GM18873 (cell line): ENCODE measurements at regions not wholly inside any gene's neighbourhood (a gene's known extent, or its start where the extent isn't known, plus 50 kb on each side); places are given as distances from the start of the nearest gene placed in this dataset.
A peak's percentile ranks its signal among the peaks of the same experiment; 100 is the strongest.
"Not testable (repeated sequence)": the region's sequence is repeated elsewhere in the genome, so short reads cannot be mapped to it uniquely, and the experiment has no call there.

Experiments used
- ATAC-seq: cut with Tn5 transposase; IDR thresholded peaks from one replicate; pipeline ENCODE4 v1.9.1; 2021; ENCODE audit warnings: mild to moderate bottlenecking, moderate library complexity, moderate number of reproducible peaks; ENCODE audit not compliant: unreplicated experiment, low FRiP score

GRCh38 chr2:14952400-14952963 is 320.0 kb downstream of the LRATD1 start:
- ATAC-seq, result no peak

DNA sequence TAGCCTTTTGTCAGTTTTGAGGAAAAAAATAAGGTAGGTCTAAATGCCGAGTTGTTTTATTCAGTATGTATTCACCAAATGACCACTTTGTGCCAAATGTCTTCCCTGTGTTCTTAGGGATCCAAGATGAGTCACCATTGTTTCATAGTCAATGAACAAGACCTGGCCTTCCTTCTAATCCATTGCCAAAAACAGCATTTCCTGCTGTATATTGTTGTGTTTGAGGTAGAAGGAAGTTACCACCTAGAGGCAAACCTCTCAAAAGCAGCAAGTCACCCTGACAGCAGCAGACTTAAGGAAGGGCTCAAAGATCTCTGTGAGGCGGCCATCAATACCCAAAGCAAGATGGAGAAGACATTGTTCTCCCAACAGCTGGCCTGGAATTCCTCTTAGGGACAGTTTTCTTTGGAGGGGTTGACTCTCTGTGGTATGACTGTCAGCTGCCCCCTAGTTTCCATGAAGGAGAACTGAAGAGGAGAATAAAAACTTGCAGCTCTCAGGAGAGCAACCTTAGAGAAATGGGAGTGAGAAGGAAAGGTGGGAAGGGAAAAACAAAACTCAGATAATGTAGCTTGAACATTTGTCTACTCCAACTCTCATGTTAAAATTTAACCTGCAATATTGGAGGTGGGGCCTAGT is 328.3 kb downstream of the LRATD1 start:
- no peak for ATAC-seq

DNA sequence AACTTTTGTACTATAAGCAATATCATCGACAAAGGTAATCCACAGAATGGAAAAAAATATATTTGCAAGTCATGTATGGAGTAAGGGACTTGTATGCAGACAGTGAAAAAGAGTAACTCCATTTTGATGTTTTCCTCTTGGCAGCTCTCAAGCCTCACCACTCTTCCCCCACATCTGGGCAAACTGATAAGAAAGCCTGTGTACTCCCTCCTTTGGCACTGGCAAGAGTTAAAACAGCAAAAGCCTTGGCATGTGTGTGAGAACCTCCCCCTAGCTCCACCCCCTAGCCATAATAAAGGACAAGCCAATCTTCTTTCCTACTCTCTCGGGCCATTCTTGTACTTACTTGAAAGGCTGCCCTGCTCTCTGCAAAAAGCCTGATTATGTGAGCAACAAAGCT is 335.2 kb downstream of the LRATD1 start:
- ATAC-seq, result no peak

DNA sequence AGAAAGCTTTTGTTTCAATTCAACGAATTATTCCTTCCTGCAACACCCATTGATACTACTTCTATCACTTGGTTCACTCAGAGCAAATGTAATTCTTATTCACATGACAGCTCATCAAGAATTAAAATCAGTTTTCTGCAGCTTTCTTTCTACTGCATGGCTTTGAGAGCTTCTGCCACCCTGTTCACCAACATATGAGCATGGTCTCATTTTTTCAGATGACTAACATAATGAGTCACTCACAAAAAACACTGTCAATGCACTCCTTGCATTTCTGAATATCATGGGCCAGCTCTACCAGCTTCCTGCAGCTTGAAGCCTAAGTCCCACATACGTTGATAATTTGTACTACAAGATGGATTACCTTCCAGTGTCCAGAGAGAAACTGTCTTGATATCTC is 342.9 kb downstream of the LRATD1 start:
- ATAC-seq, result no peak

- ATAC-seq, result no peak
Measured at GRCh38 chr2:14977021-14977420, 344.5 kb downstream of the LRATD1 start.

DNA sequence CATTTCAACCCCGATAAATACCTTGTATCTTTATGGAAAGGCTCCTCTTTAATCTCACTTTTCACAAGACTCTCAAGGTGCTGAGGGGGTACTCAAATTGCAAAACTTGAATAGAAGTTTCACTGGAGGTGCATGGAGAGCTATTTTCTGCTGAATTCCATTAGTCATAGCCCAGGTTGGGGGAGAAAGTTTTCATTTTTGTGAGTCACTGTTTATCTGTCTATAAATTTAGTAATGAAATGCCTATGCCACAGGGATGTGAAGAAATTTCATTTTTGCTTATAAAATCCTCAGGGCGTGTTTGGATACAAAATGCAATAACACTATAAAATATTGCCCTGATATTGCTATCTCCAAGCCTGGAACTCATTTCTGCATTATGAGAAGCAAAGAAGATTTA is 346.3 kb downstream of the LRATD1 start:
- no peak for ATAC-seq

DNA sequence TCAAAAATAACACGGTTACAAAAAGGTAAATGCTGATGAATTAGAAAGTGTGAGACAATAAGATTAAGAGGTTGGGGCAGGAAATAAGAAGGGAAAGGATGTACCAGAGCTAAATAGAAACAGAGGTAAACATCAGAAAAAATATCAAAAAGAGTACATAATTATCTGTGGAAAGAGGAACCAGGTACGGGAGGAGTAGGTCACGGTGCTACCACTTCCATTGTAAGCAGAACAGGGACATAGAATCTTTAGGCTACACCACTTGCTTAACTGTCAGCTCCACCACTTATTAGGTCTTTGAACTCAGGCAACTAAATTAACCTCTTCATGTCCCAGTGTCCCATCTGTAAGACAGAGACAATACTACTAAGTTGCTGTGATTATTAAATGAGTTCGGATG is 350.3 kb downstream of the LRATD1 start:
- no peak for ATAC-seq

GRCh38 chr2:14988600-14988999 is 356.1 kb downstream of the LRATD1 start:
- no peak for ATAC-seq

- ATAC-seq, result no peak
Measured at GRCh38 chr2:14991723-14992122, 359.2 kb downstream of the LRATD1 start.

DNA sequence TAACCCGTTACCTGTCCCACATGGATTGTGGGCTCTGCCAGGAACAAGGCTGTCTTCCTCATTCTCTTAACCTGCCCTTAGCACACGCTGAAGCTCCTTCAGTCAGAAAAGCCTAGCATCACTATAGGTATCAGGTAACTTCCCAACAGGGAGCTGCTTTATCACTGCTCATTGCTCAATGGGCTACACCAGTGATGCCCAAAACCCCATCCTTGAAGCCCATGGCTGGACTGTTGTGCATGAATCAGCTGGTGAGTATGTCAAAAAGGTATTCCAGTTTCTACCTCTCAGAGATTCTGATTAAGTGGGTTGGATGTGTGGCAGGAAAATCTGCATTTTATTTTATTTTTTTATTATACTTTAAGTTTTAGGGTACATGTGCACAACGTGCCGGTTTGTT is 362.2 kb downstream of the LRATD1 start:
- no peak for ATAC-seq

- ATAC-seq, result no peak
Measured at GRCh38 chr2:14996351-14997014, 364.0 kb downstream of the LRATD1 start.

DNA sequence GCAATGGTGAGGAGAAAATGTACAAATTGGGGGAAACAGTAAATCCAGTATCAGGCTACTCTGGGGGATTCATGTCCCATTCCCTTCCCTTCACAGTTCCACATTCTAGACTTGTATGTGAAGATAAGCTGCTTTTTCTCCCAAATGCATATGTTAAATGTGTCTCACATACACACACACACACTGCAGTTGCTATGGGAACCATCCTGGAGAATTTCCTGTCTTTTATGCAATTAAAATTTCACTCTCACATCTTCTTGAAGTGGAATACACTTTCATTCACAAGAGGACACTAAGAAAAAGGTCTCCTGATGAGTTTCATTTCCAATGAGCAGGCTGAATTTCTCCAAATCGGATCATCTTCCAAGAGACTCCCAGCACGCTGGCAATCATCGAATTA is 366.0 kb downstream of the LRATD1 start:
- ATAC-seq, result no peak

- no peak for ATAC-seq
Measured at GRCh38 chr2:14999114-14999661, 366.7 kb downstream of the LRATD1 start.

DNA sequence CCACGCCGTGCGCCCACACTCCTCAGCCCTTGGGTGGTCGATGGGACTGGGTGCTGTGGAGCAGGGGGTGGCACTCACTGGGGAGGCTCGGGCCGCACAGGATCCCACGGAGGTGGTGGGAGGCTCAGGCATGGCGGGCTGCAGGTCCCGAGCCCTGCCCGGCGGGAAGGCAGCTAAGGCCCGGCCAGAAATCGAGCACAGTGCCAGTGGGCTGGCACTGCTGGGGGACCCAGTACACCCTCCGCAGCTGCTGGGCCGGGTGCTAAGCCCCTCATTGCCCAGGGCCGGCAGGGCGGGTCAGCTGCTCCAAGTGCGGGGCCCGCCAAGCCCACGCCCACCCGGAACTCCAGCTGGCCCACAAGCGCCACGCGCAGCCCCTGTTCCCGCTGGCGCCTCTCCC is 370.0 kb downstream of the LRATD1 start:
- ATAC-seq, result not testable (repeated sequence)

DNA sequence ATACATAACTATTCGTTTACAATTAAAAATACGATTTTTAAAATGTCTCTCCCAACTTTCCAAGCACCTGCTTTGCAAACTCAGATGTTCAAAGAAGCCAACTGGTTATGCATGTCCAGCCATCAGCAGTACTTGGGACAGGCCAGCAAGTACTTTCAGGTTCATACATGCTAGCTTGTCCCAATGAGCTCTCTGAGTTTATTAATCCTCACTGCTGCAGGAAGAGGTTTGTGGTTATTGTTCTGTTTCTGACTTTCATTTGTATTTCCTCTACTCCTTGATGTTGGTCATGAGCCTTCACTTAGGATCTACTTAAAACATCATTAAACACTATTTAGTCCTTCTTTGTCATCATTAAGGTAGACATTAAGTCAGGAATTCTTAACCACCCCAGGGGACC is 374.1 kb downstream of the LRATD1 start:
- ATAC-seq, result no peak

DNA sequence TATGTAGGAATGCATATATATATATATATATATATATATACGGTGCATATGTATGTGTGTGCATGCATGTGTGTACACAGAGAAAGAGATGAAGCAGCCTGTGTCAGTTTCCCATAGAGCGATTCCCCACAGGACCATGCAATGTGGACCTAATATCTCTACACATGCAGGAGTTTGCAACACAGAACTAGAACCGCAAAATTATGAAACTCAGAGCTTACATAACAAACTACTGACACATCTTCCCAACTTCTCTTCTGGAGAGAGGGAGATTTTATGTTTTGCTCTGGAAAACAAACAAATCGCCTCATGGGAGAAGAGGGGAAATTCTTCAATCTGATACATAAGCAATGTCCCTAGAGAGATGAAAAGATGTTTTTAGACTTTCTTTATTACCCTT is 377.2 kb downstream of the LRATD1 start:
- ATAC-seq, result no peak

DNA sequence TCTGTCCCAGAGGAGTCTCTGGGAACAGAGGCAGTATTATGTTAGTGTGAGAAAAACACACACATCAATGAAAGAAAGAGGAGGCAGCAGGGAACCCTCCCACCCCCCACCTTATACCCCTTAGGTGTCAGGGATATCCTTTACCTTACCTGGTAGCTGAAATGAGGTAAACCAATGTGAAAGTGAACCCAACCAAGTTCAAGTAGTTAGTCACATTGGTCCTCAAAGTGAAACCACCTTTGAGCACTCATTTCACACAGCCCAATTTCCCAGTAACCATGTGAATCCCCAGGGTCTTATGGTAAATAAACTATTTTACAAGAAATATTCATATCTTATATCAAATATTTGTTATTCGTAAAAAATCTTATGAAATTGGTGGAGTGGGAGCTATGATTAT is 377.8 kb downstream of the LRATD1 start:
- no peak for ATAC-seq

DNA sequence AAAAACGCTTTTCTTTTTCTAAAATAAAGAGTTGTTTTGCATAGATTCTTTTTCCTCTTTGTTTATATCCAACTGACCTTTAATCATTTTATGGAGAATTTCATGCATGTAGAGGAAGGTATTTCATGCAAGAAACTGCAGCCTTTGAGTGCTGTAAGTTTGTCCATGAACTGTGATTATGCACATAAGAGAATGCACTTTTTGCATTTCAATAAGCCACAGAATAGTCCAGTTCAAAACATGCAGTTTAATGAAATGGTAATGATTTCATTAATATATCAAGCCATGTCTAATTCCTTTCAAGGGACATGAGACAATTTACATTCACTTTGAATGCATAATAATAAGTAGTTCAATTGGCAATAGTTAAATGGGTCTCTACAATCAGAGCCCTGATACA is 386.3 kb downstream of the LRATD1 start:
- no peak for ATAC-seq

DNA sequence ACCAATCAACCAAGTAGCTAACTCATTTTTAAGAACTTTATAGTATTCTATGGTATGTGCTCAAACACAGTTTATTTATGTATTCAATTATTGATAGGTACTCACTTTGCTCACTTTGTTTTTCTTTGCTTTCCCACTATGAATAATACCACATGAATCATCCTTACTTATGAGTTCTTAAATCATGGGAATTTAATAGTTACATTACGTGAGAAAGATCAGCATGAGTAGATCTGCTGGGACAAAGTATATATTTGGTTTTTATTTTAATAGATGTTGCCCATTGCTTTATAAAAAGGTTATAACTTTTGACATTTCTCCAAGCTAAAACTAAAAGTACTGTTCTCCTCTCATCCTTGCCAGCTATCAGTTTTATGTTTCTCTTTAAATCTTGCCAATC is 390.7 kb downstream of the LRATD1 start:
- ATAC-seq, result no peak

GRCh38 chr2:15028406-15028805 is 395.9 kb downstream of the LRATD1 start:
- no peak for ATAC-seq

GRCh38 chr2:15031745-15032240 is 399.3 kb downstream of the LRATD1 start:
- peak; percentile 95 for ATAC-seq

DNA sequence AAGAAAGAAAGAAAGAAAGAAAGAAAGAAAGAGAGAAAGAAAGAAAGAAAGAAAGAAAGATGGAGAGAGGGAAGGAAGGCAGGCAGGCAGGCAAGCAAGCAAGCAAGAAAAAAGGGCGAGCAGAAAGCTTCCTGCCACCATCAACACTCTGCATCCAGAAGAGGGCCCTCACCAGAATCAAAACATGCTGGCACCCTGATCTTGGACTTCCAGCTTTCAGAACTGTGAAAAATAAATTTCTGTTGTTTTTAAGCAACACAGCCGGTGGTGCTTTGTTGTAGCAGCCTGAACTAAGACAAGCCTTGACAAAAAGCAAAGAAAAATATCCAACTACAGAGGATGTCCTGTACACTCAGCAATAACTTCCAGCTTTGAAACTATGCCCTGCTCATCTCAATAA is 401.7 kb downstream of the LRATD1 start:
- ATAC-seq, result no peak
